ENCODE measurements at regions not wholly inside any gene's neighbourhood (a gene's known extent, or its start where the extent isn't known, plus 50 kb on each side); places are given as distances from the start of the nearest gene placed in this dataset.

GRCh38 chr2:37477921-37478320, 133.5 kb downstream of the QPCT start:
- ChIA-PET CTCF (ENCODE audit: unreplicated experiment) (no interaction called here), POLR2A (no interaction called here)
- Histone ChIP-seq H3K27ac (ENCODE audit: low read depth, low read length, poor library complexity, severe bottlenecking) (no peak overlapping the region), H2AFZ (ENCODE audit: low read length) (no peak overlapping the region), H3K9me2 (ENCODE audit: insufficient read depth, low read length) (no peaks in the 10 kb centered on the region), H3K36me3 (ENCODE audit: insufficient read depth, low read length) (no peaks in the 10 kb centered on the region), H3K4me2 (ENCODE audit: low read length) (no peak overlapping the region), H3K9me3 (ENCODE audit: low read length) (no peaks in the 10 kb centered on the region), H3K4me1 (ENCODE audit: insufficient read depth, low read length, poor library complexity, severe bottlenecking) (no peaks in the 10 kb centered on the region), H4K20me1 (ENCODE audit: insufficient read depth, low read length) (no peaks in the 10 kb centered on the region), H3K4me3 (ENCODE audit: low read depth, low read length, poor library complexity, severe bottlenecking) (no peak overlapping the region), H3K79me2 (ENCODE audit: insufficient read depth, low read depth, low read length) (no peaks in the 10 kb centered on the region)
- no peak for DNase-seq (ENCODE audit: low spot score)
- intact Hi-C loops (cut with micrococcal nuclease; ENCODE audit: unreplicated experiment), result no loop called here
- no TSS peak for BruUV-seq (replicated peaks)
- TF ChIP-seq EZH2phosphoT487 (IDR thresholded peaks at IDR 0.05; ENCODE audit: borderline replicate concordance, low read depth, low read length), result no peak
- TF ChIP-seq CTCF (conservative IDR thresholded peaks at IDR 0.05; ENCODE audit: low read length), result no peak

- Histone ChIP-seq H4K20me1 (ENCODE audit: insufficient read depth, low read length) (no peaks in the 10 kb centered on the region), H3K4me3 (ENCODE audit: low read depth, low read length, poor library complexity, severe bottlenecking) (no peak overlapping the region), H3K36me3 (ENCODE audit: insufficient read depth, low read length) (no peaks in the 10 kb centered on the region), H3K4me2 (ENCODE audit: low read length) (no peak overlapping the region), H3K4me1 (ENCODE audit: insufficient read depth, low read length, poor library complexity, severe bottlenecking) (no peaks in the 10 kb centered on the region), H3K27ac (ENCODE audit: low read depth, low read length, poor library complexity, severe bottlenecking) (no peak overlapping the region), H3K9me2 (ENCODE audit: insufficient read depth, low read length) (no peaks in the 10 kb centered on the region), H3K9me3 (ENCODE audit: low read length) (no peaks in the 10 kb centered on the region), H3K79me2 (ENCODE audit: insufficient read depth, low read depth, low read length) (no peaks in the 10 kb centered on the region), H2AFZ (ENCODE audit: low read length) (no peak overlapping the region)
- intact Hi-C loops (cut with micrococcal nuclease; ENCODE audit: unreplicated experiment), result no loop called here
- POLR2A ChIA-PET, result interaction anchor here (0.6 kb wide), 1 partner anchor 25 kb away, joined by 3 read pairs; no protein-coding TSS in a partner anchor
- CTCF ChIA-PET (ENCODE audit: unreplicated experiment), result no interaction called here
- DNase-seq (ENCODE audit: low spot score), result no peak
- TF ChIP-seq CTCF (conservative IDR thresholded peaks at IDR 0.05; ENCODE audit: low read length) (no peak), EZH2phosphoT487 (IDR thresholded peaks at IDR 0.05; ENCODE audit: borderline replicate concordance, low read depth, low read length) (no peak)
- BruUV-seq (replicated peaks), result no TSS peak
Measured at GRCh38 chr2:37481244-37481643, 136.8 kb downstream of the QPCT start.

GRCh38 chr2:37489041-37489456, 144.6 kb downstream of the QPCT start:
- POLR2A ChIA-PET, result interaction anchor here (0.6 to 0.7 kb wide), 2 partner anchors 15 to 86 kb away, joined by 3 to 4 read pairs; no protein-coding TSS in a partner anchor

More at GRCh38 chr2:37489041-37489456, 144.6 kb downstream of the QPCT start:
- no peak for DNase-seq (ENCODE audit: low spot score)
- no peak overlapping the region for H3K4me3 ChIP-seq (ENCODE audit: low read depth, low read length, poor library complexity, severe bottlenecking)
- no peaks in the 10 kb centered on the region for H3K36me3 ChIP-seq (ENCODE audit: insufficient read depth, low read length)
- no peaks in the 10 kb centered on the region for H3K9me2 ChIP-seq (ENCODE audit: insufficient read depth, low read length)
- intact Hi-C loops (cut with micrococcal nuclease; ENCODE audit: unreplicated experiment), result no loop called here
- H3K9me3 ChIP-seq (ENCODE audit: low read length), result no peaks in the 10 kb centered on the region
- no peak overlapping the region for H2AFZ ChIP-seq (ENCODE audit: low read length)
- no peaks in the 10 kb centered on the region for H3K79me2 ChIP-seq (ENCODE audit: insufficient read depth, low read depth, low read length)
- no TSS peak for BruUV-seq (replicated peaks)
- TF ChIP-seq EZH2phosphoT487 (IDR thresholded peaks at IDR 0.05; ENCODE audit: borderline replicate concordance, low read depth, low read length) (no peak), CTCF (conservative IDR thresholded peaks at IDR 0.05; ENCODE audit: low read length) (no peak)
- no peak overlapping the region for H3K4me2 ChIP-seq (ENCODE audit: low read length)
- no peaks in the 10 kb centered on the region for H4K20me1 ChIP-seq (ENCODE audit: insufficient read depth, low read length)
- CTCF ChIA-PET (ENCODE audit: unreplicated experiment), result no interaction called here
- no peaks in the 10 kb centered on the region for H3K4me1 ChIP-seq (ENCODE audit: insufficient read depth, low read length, poor library complexity, severe bottlenecking)
- H3K27ac ChIP-seq (ENCODE audit: low read depth, low read length, poor library complexity, severe bottlenecking), result no peak overlapping the region
